Ectodermal cell (in vitro differentiated cells): ENCODE measurements at regions not wholly inside any gene's neighbourhood (a gene's known extent, or its start where the extent isn't known, plus 50 kb on each side); places are given as distances from the start of the nearest gene placed in this dataset.
"Not testable (repeated sequence)": the region's sequence is repeated elsewhere in the genome, so short reads cannot be mapped to it uniquely, and the experiment has no call there.

ENCODE experiments used
- H3K27ac ChIP-seq: 2 replicates; pipeline ENCODE4 v1.7.0; 2013; ENCODE audit warnings: mild to moderate bottlenecking, low read depth, low read length; ENCODE audit not compliant: insufficient read depth, poor library complexity, severe bottlenecking
- H3K27me3 ChIP-seq: 2 replicates; pipeline ENCODE4 v1.7.0; 2013; ENCODE audit warnings: mild to moderate bottlenecking, low read length; ENCODE audit not compliant: insufficient read depth, control insufficient read depth, poor library complexity, severe bottlenecking
- H3K36me3 ChIP-seq: one replicate; pipeline ENCODE4 v1.7.0; 2013; ENCODE audit warnings: low read length; ENCODE audit not compliant: control insufficient read depth, insufficient read depth
- H3K4me1 ChIP-seq: one replicate; pipeline ENCODE4 v1.7.0; 2013; ENCODE audit warnings: low read length; ENCODE audit not compliant: control insufficient read depth, insufficient read depth
- H3K4me3 ChIP-seq: 2 replicates; pipeline ENCODE4 v1.7.0; 2013; ENCODE audit warnings: low read depth, low read length, control low read depth; ENCODE audit not compliant: insufficient read depth
- H3K9me3 ChIP-seq: 2 replicates; pipeline ENCODE4 v1.7.0; 2013; ENCODE audit warnings: mild to moderate bottlenecking, low read length, moderate library complexity; ENCODE audit not compliant: control insufficient read depth
- WGBS, 2 experiments: methylation state at CpG; one replicate each; pipeline ENCODE4 v1.1.7; 2013; ENCODE audit warnings: missing lambda C conversion rate in 2 of 2; 5-methylcytosine and 5-hydroxymethylcytosine counted together

GRCh38 chr14:86780461-86780860, 1212.5 kb downstream of the GALC start:
- H3K27ac ChIP-seq, result no peak overlapping the region
- H3K4me1 ChIP-seq, result no peaks in the 10 kb centered on the region
- no peaks in the 10 kb centered on the region for H3K36me3 ChIP-seq
- H3K4me3 ChIP-seq, result no peak overlapping the region
- no peaks in the 10 kb centered on the region for H3K9me3 ChIP-seq
- H3K27me3 ChIP-seq, result no peaks in the 10 kb centered on the region
- WGBS, 2 experiments, result 60 to 75% methylated on average over 2 of the region's 2 CpGs

- Histone ChIP-seq H3K4me3 (no peak overlapping the region), H3K27ac (no peak overlapping the region), H3K36me3 (no peaks in the 10 kb centered on the region), H3K27me3 (no peaks in the 10 kb centered on the region), H3K4me1 (no peaks in the 10 kb centered on the region), H3K9me3 (no peaks in the 10 kb centered on the region)
- 90% methylated on average over 1 of the region's 1 CpG; no CpG with 5 or more reads in 1 of the 2 experiments for whole genome bisulfite sequencing, 2 experiments
Observed at GRCh38 chr14:86779416-86779815, 1213.6 kb downstream of the GALC start.

- WGBS, 2 experiments, result 92 to 99% methylated on average over 1 to 2 of the region's 2 CpGs
- no peaks in the 10 kb centered on the region for H3K4me1 ChIP-seq
Observed at GRCh38 chr14:86777963-86778602, 1214.9 kb downstream of the GALC start.

GRCh38 chr14:86775896-86776295, 1217.1 kb downstream of the GALC start:
- 87 to 91% methylated on average over 3 of the region's 3 CpGs for WGBS, 2 experiments
- not testable (repeated sequence) for H3K27me3 ChIP-seq, H3K9me3 ChIP-seq, H3K36me3 ChIP-seq, H3K27ac ChIP-seq, H3K4me3 ChIP-seq, H3K4me1 ChIP-seq

More at GRCh38 chr14:86777963-86778602, 1214.9 kb downstream of the GALC start:
- no peaks in the 10 kb centered on the region for H3K9me3 ChIP-seq
- H3K27me3 ChIP-seq, result no peaks in the 10 kb centered on the region
- H3K27ac ChIP-seq, result no peak overlapping the region
- H3K4me3 ChIP-seq, result no peak overlapping the region
- no peaks in the 10 kb centered on the region for H3K36me3 ChIP-seq

DNA sequence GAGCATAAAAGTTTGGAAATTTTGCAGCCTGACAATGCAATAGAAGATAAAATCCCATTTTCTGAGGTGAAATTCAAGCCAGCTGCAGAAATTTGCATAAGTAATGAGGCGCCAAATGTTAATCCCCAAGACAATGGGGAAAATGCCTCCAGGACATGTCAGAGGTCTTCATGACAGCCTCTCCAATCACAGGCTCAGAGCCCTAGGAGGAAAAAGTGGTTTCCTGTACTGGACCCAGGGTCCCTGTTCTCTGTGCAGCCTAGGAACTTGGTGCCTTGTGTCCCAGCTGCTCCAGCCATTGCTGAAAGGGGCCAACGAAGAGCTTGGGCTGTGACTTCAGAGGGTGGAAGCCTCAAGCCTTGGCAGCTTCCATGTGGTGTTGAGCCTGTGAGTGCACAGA, 1218.1 kb downstream of the GALC start:
- Histone ChIP-seq H3K4me1 (no peaks in the 10 kb centered on the region), H3K36me3 (no peaks in the 10 kb centered on the region), H3K27ac (no peak overlapping the region), H3K9me3 (no peaks in the 10 kb centered on the region), H3K27me3 (no peaks in the 10 kb centered on the region), H3K4me3 (no peak overlapping the region)
- 68 to 75% methylated on average over 2 of the region's 2 CpGs for whole genome bisulfite sequencing, 2 experiments

DNA sequence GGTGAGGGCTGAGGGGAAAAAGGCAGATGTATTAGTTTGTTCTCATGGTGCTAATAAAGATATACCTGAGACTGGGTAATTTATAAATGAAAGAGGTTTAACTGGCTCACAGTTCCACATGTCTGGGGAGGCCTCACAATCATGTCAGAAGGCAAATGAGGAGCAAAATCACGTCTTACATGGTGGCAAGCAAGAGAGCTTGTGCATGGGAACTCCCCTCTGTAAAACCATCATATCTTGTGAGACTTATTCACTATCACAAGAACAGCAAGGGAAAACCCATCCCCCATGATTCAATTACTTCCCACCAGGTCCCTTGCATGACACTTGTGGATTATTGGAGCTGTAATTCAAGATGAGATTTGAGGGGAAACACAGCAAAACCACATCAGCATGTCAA, 1220.9 kb downstream of the GALC start:
- Histone ChIP-seq H3K27ac (no peak overlapping the region), H3K4me1 (no peaks in the 10 kb centered on the region), H3K36me3 (no peaks in the 10 kb centered on the region), H3K27me3 (no peaks in the 10 kb centered on the region), H3K9me3 (no peaks in the 10 kb centered on the region), H3K4me3 (no peak overlapping the region)
- 93 to 94% methylated on average over 1 of the region's 1 CpG for WGBS, 2 experiments

- H3K4me3 ChIP-seq, result no peak overlapping the region
- no peaks in the 10 kb centered on the region for H3K4me1 ChIP-seq
- WGBS, 2 experiments, result 93 to 100% methylated on average over 3 of the region's 3 CpGs
- H3K27ac ChIP-seq, result no peak overlapping the region
- no peaks in the 10 kb centered on the region for H3K9me3 ChIP-seq
- no peaks in the 10 kb centered on the region for H3K27me3 ChIP-seq
- no peaks in the 10 kb centered on the region for H3K36me3 ChIP-seq
Observed at GRCh38 chr14:86770186-86770585, 1222.8 kb downstream of the GALC start.

DNA sequence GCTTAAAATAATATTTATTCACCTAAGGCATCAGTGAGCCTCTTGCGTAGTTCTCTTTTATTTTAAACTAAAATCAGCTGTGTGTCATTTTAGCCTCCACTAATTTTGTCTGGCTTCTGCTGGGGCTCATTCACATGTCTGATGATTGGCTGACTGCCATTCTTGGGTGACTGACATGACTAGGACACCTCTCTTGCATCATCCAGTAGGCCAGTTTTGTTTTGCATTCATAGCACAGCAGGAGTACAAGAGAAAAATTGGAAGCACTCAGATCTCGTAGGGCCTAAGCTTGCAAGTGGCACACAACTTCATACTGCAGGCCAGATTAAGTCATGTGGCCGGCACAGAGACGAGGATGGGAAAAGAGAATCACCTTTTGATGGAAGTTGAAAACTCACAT, 1226.5 kb downstream of the GALC start:
- no peaks in the 10 kb centered on the region for H3K4me1 ChIP-seq
- whole genome bisulfite sequencing, 2 experiments, result 86 to 89% methylated on average over 4 of the region's 4 CpGs
- no peak overlapping the region for H3K27ac ChIP-seq
- H3K36me3 ChIP-seq, result no peaks in the 10 kb centered on the region
- no peaks in the 10 kb centered on the region for H3K9me3 ChIP-seq
- H3K27me3 ChIP-seq, result no peaks in the 10 kb centered on the region
- H3K4me3 ChIP-seq, result no peak overlapping the region

GRCh38 chr14:86761611-86762010, 1231.4 kb downstream of the GALC start:
- Histone ChIP-seq H3K27me3 (no peaks in the 10 kb centered on the region), H3K27ac (no peak overlapping the region), H3K9me3 (no peaks in the 10 kb centered on the region), H3K4me3 (no peak overlapping the region), H3K36me3 (no peaks in the 10 kb centered on the region), H3K4me1 (no peaks in the 10 kb centered on the region)
- 95 to 96% methylated on average over 5 to 6 of the region's 6 CpGs for WGBS, 2 experiments

DNA sequence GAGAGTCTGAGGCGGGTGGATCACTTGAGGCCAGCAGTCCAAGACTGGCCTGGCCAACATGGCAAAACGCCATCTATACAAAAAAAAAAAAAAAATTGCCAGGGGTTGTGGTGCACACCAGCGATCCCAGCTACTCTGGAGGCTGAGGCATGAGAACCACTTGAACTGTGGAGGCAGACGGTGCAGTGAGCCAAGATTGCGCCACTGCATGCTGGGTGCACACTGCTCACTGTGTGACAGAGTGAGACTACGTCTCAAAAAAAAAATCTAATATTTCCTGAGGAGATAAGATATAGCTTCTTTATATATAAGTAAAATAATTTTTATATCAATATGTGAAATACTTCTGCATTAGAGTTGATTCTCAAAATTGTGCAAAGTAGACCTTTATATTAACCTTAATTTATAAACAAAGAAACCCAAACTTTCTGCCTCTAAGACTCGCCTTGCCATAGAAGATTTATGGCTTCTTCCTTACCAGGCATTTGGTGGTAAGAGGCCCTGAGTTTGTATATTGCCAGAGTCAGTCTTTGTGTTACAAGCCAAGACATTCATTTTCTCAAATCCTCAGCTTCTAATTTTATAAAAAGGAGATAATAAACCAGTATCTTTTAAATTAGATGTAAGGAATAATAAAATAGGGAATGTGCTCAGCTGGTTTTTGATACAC, 1226.7 kb downstream of the FLRT2 start:
- H3K27me3 ChIP-seq, result no peaks in the 10 kb centered on the region
- H3K4me3 ChIP-seq, result no peak overlapping the region
- WGBS, 2 experiments, result 89 to 96% methylated on average over 6 to 7 of the region's 7 CpGs
- H3K36me3 ChIP-seq, result no peaks in the 10 kb centered on the region
- H3K9me3 ChIP-seq, result peaks cover 3% of the 10 kb centered on the region
- H3K4me1 ChIP-seq, result no peaks in the 10 kb centered on the region
- no peak overlapping the region for H3K27ac ChIP-seq
